Panc1 (cell line): ENCODE measurements at regions not wholly inside any gene's neighbourhood (a gene's known extent, or its start where the extent isn't known, plus 50 kb on each side); places are given as distances from the start of the nearest gene placed in this dataset.

Source experiments
- ATAC-seq: fragments of 200-7000 bp; cut with Tn5 transposase; 2 replicates; pipeline ENCODE4 v1.9.1; 2020; ENCODE audit warnings: mild to moderate bottlenecking, moderate library complexity
- BruUV-seq: library from RNA; stranded (reverse); fragments of 400-500 nt; replicated peaks from 2 replicates; lab custom pipeline; 2021; lab: Mats Ljungman, UMichigan
- CTCF ChIA-PET: fragments of 300-600 bp; sonication (Branson Sonifier 250); formaldehyde crosslinking; loops from one replicate; lab custom pipeline; 2022; ENCODE audit warnings: antibody characterized with exemption; lab: Charles Lee
- POLR2A ChIA-PET: fragments of 300-600 bp; sonication (Branson Sonifier 250); formaldehyde crosslinking; loops from one replicate; lab custom pipeline; 2022; ENCODE audit warnings: antibody characterized with exemption; lab: Charles Lee
- DNase-seq: peaks from one replicate; pipeline ENCODE4 v3.0.0-alpha.2; 2010; ENCODE audit warnings: low read depth, low spot score
- H3K27ac ChIP-seq: 2 replicates; pipeline ENCODE4 v1.5.1; 2011; ENCODE audit warnings: mild to moderate bottlenecking, low read length, inconsistent platforms
- H3K27me3 ChIP-seq: fragments of 200-500 bp; sonication (Bioruptor generic); 2 replicates; pipeline ENCODE4 v1.6.0; 2014; ENCODE audit warnings: low read length, inconsistent platforms; ENCODE audit not compliant: control insufficient read depth, insufficient read depth
- H3K36me3 ChIP-seq: fragments of 200-500 bp; sonication (Bioruptor generic); 2 replicates; pipeline ENCODE4 v1.5.1; 2014; ENCODE audit warnings: inconsistent platforms, mild to moderate bottlenecking, low read length, moderate library complexity; ENCODE audit not compliant: control insufficient read depth, insufficient read depth
- H3K4me1 ChIP-seq: 2 replicates; pipeline ENCODE4 v1.5.1; 2011; ENCODE audit warnings: inconsistent platforms, mild to moderate bottlenecking, low read length, moderate library complexity; ENCODE audit not compliant: control insufficient read depth, insufficient read depth
- H3K4me3 ChIP-seq, 2 experiments: 2 replicates each; pipeline ENCODE4 v1.5.1; 2011 to 2012; ENCODE audit warnings: low read depth in 2 of 2, low read length in 2 of 2, mild to moderate bottlenecking in 2 of 2, inconsistent platforms in 1 of 2, moderate library complexity in 1 of 2
- H3K9me3 ChIP-seq: fragments of 200-500 bp; sonication (Bioruptor generic); 2 replicates; pipeline ENCODE4 v1.5.1; 2014; ENCODE audit warnings: low read depth, mild to moderate bottlenecking, inconsistent platforms, low read length, moderate library complexity; ENCODE audit not compliant: control insufficient read depth, insufficient read depth
- POLR2AphosphoS5 ChIP-seq: IDR thresholded peaks from 2 replicates; pipeline ENCODE4 v1.6.1; 2012; ENCODE audit warnings: mild to moderate bottlenecking, low read depth, low read length, moderate library complexity
- SIN3A ChIP-seq: IDR thresholded peaks from 2 replicates; pipeline ENCODE4 v1.6.1; 2012; ENCODE audit warnings: low read depth, mild to moderate bottlenecking, low read length, moderate library complexity, borderline replicate concordance; ENCODE audit not compliant: insufficient read depth
- TCF7L2 ChIP-seq: IDR thresholded peaks from 2 replicates; pipeline ENCODE4 v1.6.1; 2011; ENCODE audit warnings: mild to moderate bottlenecking, low read depth, low read length, inconsistent platforms
- in situ Hi-C: cut with HindIII; loops from 2 replicates; pipeline ENCODE4 v1.10.0; 2016; ENCODE audit warnings: low sequenced_read_pairs, low pct_unique_long_range_greater_than_20kb
- intact Hi-C: fragments of 100-400 bp; cut with micrococcal nuclease; formaldehyde crosslinking; loops from one replicate; pipeline ENCODE4 v1.10.0; 2022; ENCODE audit not compliant: unreplicated experiment
- TF ChIP-seq, protein P1 (sequence below): fragments of 450-650 bp; IDR thresholded peaks from 2 replicates; pipeline ENCODE4 v1.5.1; 2017; ENCODE audit warnings: mild to moderate bottlenecking
- TF ChIP-seq, protein P2 (sequence below), 2 experiments: IDR thresholded peaks; 2 replicates each; pipeline ENCODE4 v1.6.1; 2011 to 2012; ENCODE audit warnings: low read depth in 2 of 2, control low read depth in 1 of 2, low read length in 1 of 2, mild to moderate bottlenecking in 1 of 2, moderate library complexity in 1 of 2; ENCODE audit not compliant: insufficient read depth in 1 of 2

DNA sequence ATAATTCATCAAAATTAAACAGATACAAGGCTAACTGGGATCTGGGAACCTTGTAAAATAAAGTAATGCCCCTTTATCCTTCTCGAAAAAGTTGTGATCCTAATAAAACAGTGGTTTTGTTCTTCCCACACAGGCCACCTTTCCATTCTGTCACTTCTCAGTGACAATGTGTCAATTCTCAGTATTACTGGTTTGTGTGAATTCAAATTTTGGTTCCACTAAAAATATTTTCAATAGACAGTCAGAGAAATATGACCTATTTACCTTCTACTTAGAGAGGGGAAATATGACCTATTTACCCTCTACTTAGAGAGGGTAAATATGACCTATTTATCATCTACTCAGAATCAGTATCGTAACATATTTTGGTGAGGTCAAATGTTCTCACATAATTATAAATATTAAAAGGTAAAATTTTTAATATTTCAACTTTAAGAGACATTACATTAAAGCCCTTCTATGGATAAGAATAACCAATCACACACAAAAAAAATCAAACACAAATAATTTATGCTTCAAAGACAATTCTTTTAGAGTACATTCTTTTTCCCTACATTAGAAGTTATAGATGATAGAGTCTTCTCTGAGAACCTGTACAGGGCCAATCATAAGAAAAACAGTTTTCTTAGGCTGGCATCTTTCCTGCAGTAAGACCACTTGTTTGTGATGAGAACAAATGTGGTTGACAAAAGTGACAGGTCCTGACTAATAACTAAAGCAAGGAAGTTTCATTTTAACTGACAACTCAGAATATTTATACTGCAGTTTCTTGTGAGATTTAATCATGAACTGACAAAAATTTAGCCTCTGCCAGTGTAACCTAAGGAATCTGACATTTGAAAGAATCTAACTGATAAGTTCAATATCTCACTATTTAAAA lies 323.3 kb downstream of the DIPK2A start:
- intact Hi-C loops: no loop called here
- ATAC-seq (no peak), DNase-seq (no peak)
- Histone ChIP-seq H3K4me3 (no peak overlapping the region), H3K4me1 (no peaks in the 10 kb centered on the region), H3K9me3 (0 out of 2 replicates have a peak, but pooled peaks cover 3% of the 10 kb centered on the region), H3K27me3 (no peaks in the 10 kb centered on the region), H3K36me3 (no peaks in the 10 kb centered on the region), H3K27ac (no peak overlapping the region)
- ChIA-PET POLR2A (no interaction called here), CTCF (no interaction called here)
- TF ChIP-seq SIN3A (no peak), TCF7L2 (no peak), POLR2AphosphoS5 (no peak)
- TF ChIP-seq, protein P1, sequence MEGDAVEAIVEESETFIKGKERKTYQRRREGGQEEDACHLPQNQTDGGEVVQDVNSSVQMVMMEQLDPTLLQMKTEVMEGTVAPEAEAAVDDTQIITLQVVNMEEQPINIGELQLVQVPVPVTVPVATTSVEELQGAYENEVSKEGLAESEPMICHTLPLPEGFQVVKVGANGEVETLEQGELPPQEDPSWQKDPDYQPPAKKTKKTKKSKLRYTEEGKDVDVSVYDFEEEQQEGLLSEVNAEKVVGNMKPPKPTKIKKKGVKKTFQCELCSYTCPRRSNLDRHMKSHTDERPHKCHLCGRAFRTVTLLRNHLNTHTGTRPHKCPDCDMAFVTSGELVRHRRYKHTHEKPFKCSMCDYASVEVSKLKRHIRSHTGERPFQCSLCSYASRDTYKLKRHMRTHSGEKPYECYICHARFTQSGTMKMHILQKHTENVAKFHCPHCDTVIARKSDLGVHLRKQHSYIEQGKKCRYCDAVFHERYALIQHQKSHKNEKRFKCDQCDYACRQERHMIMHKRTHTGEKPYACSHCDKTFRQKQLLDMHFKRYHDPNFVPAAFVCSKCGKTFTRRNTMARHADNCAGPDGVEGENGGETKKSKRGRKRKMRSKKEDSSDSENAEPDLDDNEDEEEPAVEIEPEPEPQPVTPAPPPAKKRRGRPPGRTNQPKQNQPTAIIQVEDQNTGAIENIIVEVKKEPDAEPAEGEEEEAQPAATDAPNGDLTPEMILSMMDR: no peak
- TF ChIP-seq, protein P2, sequence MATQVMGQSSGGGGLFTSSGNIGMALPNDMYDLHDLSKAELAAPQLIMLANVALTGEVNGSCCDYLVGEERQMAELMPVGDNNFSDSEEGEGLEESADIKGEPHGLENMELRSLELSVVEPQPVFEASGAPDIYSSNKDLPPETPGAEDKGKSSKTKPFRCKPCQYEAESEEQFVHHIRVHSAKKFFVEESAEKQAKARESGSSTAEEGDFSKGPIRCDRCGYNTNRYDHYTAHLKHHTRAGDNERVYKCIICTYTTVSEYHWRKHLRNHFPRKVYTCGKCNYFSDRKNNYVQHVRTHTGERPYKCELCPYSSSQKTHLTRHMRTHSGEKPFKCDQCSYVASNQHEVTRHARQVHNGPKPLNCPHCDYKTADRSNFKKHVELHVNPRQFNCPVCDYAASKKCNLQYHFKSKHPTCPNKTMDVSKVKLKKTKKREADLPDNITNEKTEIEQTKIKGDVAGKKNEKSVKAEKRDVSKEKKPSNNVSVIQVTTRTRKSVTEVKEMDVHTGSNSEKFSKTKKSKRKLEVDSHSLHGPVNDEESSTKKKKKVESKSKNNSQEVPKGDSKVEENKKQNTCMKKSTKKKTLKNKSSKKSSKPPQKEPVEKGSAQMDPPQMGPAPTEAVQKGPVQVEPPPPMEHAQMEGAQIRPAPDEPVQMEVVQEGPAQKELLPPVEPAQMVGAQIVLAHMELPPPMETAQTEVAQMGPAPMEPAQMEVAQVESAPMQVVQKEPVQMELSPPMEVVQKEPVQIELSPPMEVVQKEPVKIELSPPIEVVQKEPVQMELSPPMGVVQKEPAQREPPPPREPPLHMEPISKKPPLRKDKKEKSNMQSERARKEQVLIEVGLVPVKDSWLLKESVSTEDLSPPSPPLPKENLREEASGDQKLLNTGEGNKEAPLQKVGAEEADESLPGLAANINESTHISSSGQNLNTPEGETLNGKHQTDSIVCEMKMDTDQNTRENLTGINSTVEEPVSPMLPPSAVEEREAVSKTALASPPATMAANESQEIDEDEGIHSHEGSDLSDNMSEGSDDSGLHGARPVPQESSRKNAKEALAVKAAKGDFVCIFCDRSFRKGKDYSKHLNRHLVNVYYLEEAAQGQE (IDR thresholded peaks at IDR 0.05; ENCODE audit: insufficient read depth in 1 of 2, low read depth in 2 of 2, low read length in 1 of 2): no peak
- BruUV-seq: no TSS peak
- in situ Hi-C loops: no loop called here

DNA sequence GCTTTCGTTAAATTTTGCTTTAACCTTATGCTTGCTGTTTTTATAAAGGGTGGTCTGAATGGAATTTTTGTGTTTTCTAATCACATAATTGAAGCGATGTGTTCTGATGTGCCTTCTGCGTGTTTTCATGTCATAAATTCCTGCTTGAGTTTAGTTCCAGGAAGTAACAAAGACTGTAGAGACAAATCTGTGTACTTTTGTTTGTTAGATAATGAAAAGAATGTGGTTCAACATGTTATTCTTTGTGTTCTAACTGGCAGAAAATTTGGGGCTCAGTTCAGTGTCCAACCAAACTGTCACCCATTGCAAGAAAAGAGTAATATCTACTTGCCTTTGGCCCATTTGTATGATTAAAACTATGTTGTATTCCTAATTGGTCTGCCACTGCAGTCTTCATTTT lies 324.0 kb downstream of the DIPK2A start:
- no peak for ATAC-seq
- no peak for DNase-seq
- no peak overlapping the region for H3K27ac ChIP-seq
- intact Hi-C loops: no loop called here
- ChIA-PET CTCF (no interaction called here), POLR2A (no interaction called here)
- no peaks in the 10 kb centered on the region for H3K4me1 ChIP-seq
- in situ Hi-C loops: no loop called here
- H3K4me3 ChIP-seq: no peak overlapping the region
- H3K36me3 ChIP-seq: no peaks in the 10 kb centered on the region
- 0 out of 2 replicates have a peak, but pooled peaks cover 3% of the 10 kb centered on the region for H3K9me3 ChIP-seq
- no TSS peak for BruUV-seq
- H3K27me3 ChIP-seq: no peaks in the 10 kb centered on the region
- no peak for TF ChIP-seq SIN3A
- TF ChIP-seq, protein P2 (IDR thresholded peaks at IDR 0.05; ENCODE audit: insufficient read depth in 1 of 2, low read depth in 2 of 2, low read length in 1 of 2): no peak
- no peak for TF ChIP-seq POLR2AphosphoS5
- TF ChIP-seq, protein P1: no peak
- TF ChIP-seq TCF7L2: no peak
